ENCODE measurements at regions not wholly inside any gene's neighbourhood (a gene's known extent, or its start where the extent isn't known, plus 50 kb on each side); places are given as distances from the start of the nearest gene placed in this dataset.

DNA sequence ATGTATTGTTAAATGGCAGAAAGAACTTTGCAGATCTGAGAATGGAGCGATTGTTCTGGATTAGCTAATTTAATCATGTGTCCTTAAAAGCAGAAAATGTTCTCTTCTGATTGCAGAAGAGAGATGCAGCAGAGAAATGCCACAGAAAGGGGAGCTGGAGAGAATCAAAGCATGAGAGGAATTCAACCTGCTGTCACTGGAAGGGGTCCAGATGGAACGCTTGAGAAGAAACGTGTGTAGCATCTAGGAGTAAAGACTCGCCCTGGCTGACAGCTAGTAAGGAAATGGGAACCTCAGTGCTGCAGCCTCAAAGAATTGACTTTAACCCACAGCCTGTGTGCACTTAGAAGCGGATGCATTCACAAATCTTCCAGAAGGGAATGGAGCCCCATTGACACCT, 502.8 kb downstream of the KLF12 start:
- Histone ChIP-seq H2AFZ (ENCODE audit: low read depth, low read length) (no peak overlapping the region), H3K79me2 (replicated peaks; ENCODE audit: insufficient read depth, low read length) (no peaks in the 10 kb centered on the region), H3K9me2 (ENCODE audit: insufficient read depth, low read length) (no peaks in the 10 kb centered on the region), H3F3A (ENCODE audit: insufficient read depth, low read length, poor library complexity, severe bottlenecking) (no peaks in the 10 kb centered on the region), H3K4me3 (ENCODE audit: low read length) (no peak overlapping the region), H3K27ac (ENCODE audit: low read length) (no peak overlapping the region), H3K36me3 (ENCODE audit: insufficient read depth, low read length) (no peaks in the 10 kb centered on the region), H3K9ac (ENCODE audit: low read length) (no peak overlapping the region), H3K27me3 (ENCODE audit: insufficient read depth, low read depth, low read length) (no peaks in the 10 kb centered on the region), H3K9me3 (ENCODE audit: low read length) (no peaks in the 10 kb centered on the region), H3K4me2 (ENCODE audit: low read length) (no peak overlapping the region), H4K20me1 (ENCODE audit: insufficient read depth) (no peaks in the 10 kb centered on the region)
- no peak for TF ChIP-seq EZH2 (IDR thresholded peaks at IDR 0.05; ENCODE audit: borderline replicate concordance, insufficient read depth, low read length, poor library complexity, severe bottlenecking)
- TF ChIP-seq, protein P1, sequence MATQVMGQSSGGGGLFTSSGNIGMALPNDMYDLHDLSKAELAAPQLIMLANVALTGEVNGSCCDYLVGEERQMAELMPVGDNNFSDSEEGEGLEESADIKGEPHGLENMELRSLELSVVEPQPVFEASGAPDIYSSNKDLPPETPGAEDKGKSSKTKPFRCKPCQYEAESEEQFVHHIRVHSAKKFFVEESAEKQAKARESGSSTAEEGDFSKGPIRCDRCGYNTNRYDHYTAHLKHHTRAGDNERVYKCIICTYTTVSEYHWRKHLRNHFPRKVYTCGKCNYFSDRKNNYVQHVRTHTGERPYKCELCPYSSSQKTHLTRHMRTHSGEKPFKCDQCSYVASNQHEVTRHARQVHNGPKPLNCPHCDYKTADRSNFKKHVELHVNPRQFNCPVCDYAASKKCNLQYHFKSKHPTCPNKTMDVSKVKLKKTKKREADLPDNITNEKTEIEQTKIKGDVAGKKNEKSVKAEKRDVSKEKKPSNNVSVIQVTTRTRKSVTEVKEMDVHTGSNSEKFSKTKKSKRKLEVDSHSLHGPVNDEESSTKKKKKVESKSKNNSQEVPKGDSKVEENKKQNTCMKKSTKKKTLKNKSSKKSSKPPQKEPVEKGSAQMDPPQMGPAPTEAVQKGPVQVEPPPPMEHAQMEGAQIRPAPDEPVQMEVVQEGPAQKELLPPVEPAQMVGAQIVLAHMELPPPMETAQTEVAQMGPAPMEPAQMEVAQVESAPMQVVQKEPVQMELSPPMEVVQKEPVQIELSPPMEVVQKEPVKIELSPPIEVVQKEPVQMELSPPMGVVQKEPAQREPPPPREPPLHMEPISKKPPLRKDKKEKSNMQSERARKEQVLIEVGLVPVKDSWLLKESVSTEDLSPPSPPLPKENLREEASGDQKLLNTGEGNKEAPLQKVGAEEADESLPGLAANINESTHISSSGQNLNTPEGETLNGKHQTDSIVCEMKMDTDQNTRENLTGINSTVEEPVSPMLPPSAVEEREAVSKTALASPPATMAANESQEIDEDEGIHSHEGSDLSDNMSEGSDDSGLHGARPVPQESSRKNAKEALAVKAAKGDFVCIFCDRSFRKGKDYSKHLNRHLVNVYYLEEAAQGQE (IDR thresholded peaks at IDR 0.05; ENCODE audit: borderline replicate concordance): no peak
- TF ChIP-seq MXI1 (conservative IDR thresholded peaks at IDR 0.05; ENCODE audit: poor library complexity, severe bottlenecking): no peak
- TF ChIP-seq SMC3 (conservative IDR thresholded peaks at IDR 0.05; ENCODE audit: poor library complexity): no peak
- TF ChIP-seq, protein P2, sequence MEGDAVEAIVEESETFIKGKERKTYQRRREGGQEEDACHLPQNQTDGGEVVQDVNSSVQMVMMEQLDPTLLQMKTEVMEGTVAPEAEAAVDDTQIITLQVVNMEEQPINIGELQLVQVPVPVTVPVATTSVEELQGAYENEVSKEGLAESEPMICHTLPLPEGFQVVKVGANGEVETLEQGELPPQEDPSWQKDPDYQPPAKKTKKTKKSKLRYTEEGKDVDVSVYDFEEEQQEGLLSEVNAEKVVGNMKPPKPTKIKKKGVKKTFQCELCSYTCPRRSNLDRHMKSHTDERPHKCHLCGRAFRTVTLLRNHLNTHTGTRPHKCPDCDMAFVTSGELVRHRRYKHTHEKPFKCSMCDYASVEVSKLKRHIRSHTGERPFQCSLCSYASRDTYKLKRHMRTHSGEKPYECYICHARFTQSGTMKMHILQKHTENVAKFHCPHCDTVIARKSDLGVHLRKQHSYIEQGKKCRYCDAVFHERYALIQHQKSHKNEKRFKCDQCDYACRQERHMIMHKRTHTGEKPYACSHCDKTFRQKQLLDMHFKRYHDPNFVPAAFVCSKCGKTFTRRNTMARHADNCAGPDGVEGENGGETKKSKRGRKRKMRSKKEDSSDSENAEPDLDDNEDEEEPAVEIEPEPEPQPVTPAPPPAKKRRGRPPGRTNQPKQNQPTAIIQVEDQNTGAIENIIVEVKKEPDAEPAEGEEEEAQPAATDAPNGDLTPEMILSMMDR (IDR thresholded peaks at IDR 0.05; ENCODE audit: poor library complexity, severe bottlenecking): no peak
- TF ChIP-seq RAD21 (conservative IDR thresholded peaks at IDR 0.05): no peak
- TF ChIP-seq POLR2AphosphoS5 (IDR thresholded peaks at IDR 0.05): no peak
- no peak for TF ChIP-seq EP300 (conservative IDR thresholded peaks at IDR 0.05; ENCODE audit: poor library complexity, severe bottlenecking)
- no peak for TF ChIP-seq TAF1 (IDR thresholded peaks at IDR 0.05; ENCODE audit: low read depth)

DNA sequence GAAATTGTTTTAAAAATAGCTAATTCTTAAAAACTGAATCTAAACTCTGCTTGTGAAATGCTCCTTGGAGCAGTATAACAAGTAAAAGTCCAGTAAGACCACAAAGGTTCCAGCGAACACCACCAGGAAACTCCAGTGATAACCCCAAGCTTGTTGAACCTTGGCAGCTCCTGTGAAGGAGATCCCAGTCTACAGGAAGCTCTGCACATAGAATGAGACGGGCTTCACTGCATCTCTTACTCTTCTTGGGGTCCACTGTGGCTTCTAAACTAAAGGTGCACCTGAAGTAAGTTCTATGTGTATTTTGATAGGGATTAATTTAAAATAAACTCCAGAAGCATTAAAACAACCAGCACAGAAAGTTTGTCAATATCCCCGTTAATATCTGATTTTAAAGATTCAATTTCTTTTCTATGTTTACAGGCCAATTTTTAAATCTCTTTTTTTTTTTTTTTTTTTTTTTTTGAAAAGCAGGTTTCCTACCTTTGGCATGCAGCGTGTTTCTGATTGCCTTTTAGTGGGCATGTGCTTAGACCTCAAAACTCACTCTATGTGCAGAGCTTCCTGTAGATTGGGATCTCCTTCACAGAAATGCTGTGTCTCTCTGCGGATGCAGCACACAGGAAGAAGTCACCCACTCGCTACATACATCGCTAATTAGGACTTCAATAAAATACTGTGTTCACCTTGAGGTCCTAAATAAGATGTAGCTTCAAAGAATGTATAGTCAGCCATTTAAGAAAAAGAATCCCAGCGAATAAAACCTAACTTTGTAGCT, 508.5 kb downstream of the KLF12 start:
- Histone ChIP-seq H3K4me3 (ENCODE audit: low read length) (no peak overlapping the region), H3K27me3 (ENCODE audit: insufficient read depth, low read depth, low read length) (no peaks in the 10 kb centered on the region), H3K9me3 (ENCODE audit: low read length) (no peaks in the 10 kb centered on the region), H3K36me3 (ENCODE audit: insufficient read depth, low read length) (no peaks in the 10 kb centered on the region), H3K79me2 (replicated peaks; ENCODE audit: insufficient read depth, low read length) (no peaks in the 10 kb centered on the region), H4K20me1 (ENCODE audit: insufficient read depth) (no peaks in the 10 kb centered on the region), H3K9ac (ENCODE audit: low read length) (no peak overlapping the region), H3F3A (ENCODE audit: insufficient read depth, low read length, poor library complexity, severe bottlenecking) (no peaks in the 10 kb centered on the region), H3K27ac (ENCODE audit: low read length) (no peak overlapping the region), H2AFZ (ENCODE audit: low read depth, low read length) (no peak overlapping the region), H3K9me2 (ENCODE audit: insufficient read depth, low read length) (no peaks in the 10 kb centered on the region), H3K4me2 (ENCODE audit: low read length) (no peak overlapping the region)
- no peak for TF ChIP-seq RAD21 (conservative IDR thresholded peaks at IDR 0.05)
- no peak for TF ChIP-seq POLR2AphosphoS5 (IDR thresholded peaks at IDR 0.05)
- TF ChIP-seq, protein P2 (IDR thresholded peaks at IDR 0.05; ENCODE audit: poor library complexity, severe bottlenecking): no peak
- TF ChIP-seq MXI1 (conservative IDR thresholded peaks at IDR 0.05; ENCODE audit: poor library complexity, severe bottlenecking): no peak
- TF ChIP-seq EP300 (conservative IDR thresholded peaks at IDR 0.05; ENCODE audit: poor library complexity, severe bottlenecking): no peak
- TF ChIP-seq SMC3 (conservative IDR thresholded peaks at IDR 0.05; ENCODE audit: poor library complexity): no peak
- TF ChIP-seq EZH2 (IDR thresholded peaks at IDR 0.05; ENCODE audit: borderline replicate concordance, insufficient read depth, low read length, poor library complexity, severe bottlenecking): no peak
- TF ChIP-seq, protein P1 (IDR thresholded peaks at IDR 0.05; ENCODE audit: borderline replicate concordance): no peak
- TF ChIP-seq TAF1 (IDR thresholded peaks at IDR 0.05; ENCODE audit: low read depth): no peak

Data from neural cell (in vitro differentiated cells).